Right atrium auricular region (tissue), 2 donors: ENCODE measurements at regions not wholly inside any gene's neighbourhood (a gene's known extent, or its start where the extent isn't known, plus 50 kb on each side); places are given as distances from the start of the nearest gene placed in this dataset.

Experiments used
- DNase-seq: peaks from one replicate; pipeline ENCODE4 v3.0.0-alpha.2; 2019; ENCODE audit warnings: low spot score
- H3K27ac ChIP-seq, 2 donors: fragments of 200-600 bp; sonication (generic); 1 replicate in 1 of 2; 2 replicates in 1 of 2; pipeline ENCODE4 v1.5.1; 2016 to 2019
- H3K27me3 ChIP-seq, 2 donors: fragments of 200-600 bp; sonication (generic); one replicate each; pipeline versions ENCODE4 v1.5.1 to v1.6.0; 2017 to 2019
- H3K36me3 ChIP-seq: fragments of 200-600 bp; sonication (generic); one replicate; pipeline ENCODE4 v1.5.1; 2016
- H3K4me1 ChIP-seq, 2 donors: fragments of 200-600 bp; sonication (generic); one replicate each; pipeline versions ENCODE4 v1.5.1 to v1.6.0; 2017 to 2019
- H3K4me3 ChIP-seq, 2 donors: fragments of 200-600 bp; sonication (generic); 1 replicate in 1 of 2; 2 replicates in 1 of 2; pipeline ENCODE4 v1.5.1; 2017 to 2019; ENCODE audit warnings: mild to moderate bottlenecking in 1 of 2, moderate library complexity in 1 of 2
- H3K9me3 ChIP-seq, 2 donors: fragments of 200-600 bp; sonication (generic); one replicate each; pipeline ENCODE4 v1.5.1; 2019
- CTCF ChIP-seq, 2 donors: fragments of 200-600 bp; sonication (generic); IDR thresholded peaks; one replicate each; pipeline ENCODE4 v1.5.1; 2019; ENCODE audit warnings: antibody characterized with exemption in 2 of 2

GRCh38 chr2:161095314-161095713 is 64.9 kb upstream of the TANK start:
- no peaks in the 10 kb centered on the region for H3K9me3 ChIP-seq
- TF ChIP-seq CTCF (IDR thresholded peaks at IDR 0.05) = no peak

GRCh38 chr2:161096336-161096735 is 63.9 kb upstream of the TANK start:
- DNase-seq = no peak
- no peaks in the 10 kb centered on the region for H3K27me3 ChIP-seq
- H3K36me3 ChIP-seq = no peaks in the 10 kb centered on the region
- no peaks in the 10 kb centered on the region for H3K9me3 ChIP-seq
- H3K4me1 ChIP-seq = no peaks in the 10 kb centered on the region
- H3K27ac ChIP-seq = no peak overlapping the region
- no peak for TF ChIP-seq CTCF (IDR thresholded peaks at IDR 0.05)
- no peak overlapping the region for H3K4me3 ChIP-seq

More at GRCh38 chr2:161095314-161095713, 64.9 kb upstream of the TANK start:
- H3K4me3 ChIP-seq = no peak overlapping the region
- H3K36me3 ChIP-seq = no peaks in the 10 kb centered on the region
- H3K27ac ChIP-seq = no peak overlapping the region
- no peaks in the 10 kb centered on the region for H3K4me1 ChIP-seq
- no peak for DNase-seq
- H3K27me3 ChIP-seq = no peaks in the 10 kb centered on the region

DNA sequence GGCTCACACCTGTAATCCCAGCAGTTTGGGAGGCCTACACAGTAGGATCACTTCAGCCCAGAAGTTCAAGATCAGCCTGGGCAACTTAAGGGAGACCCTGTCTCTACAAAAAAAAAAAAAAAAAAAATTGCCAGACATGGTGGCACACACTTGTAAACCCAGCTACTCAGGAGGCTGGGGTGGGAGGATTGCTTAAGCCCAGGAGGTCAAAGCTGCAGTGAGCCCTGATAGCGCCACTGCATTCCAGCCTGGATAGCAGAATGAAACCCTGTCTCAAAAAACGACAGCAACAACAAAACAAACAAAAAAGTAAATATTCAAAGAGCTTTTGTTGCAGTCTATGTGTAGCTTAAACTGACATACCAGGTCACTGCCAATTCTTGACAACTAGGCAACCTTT is 63.1 kb upstream of the TANK start:
- TF ChIP-seq CTCF (IDR thresholded peaks at IDR 0.05) = no peak

GRCh38 chr2:161100211-161100895 is 59.9 kb upstream of the TANK start:
- no peak for TF ChIP-seq CTCF (IDR thresholded peaks at IDR 0.05)
- no peaks in the 10 kb centered on the region for H3K36me3 ChIP-seq
- H3K27me3 ChIP-seq = no peaks in the 10 kb centered on the region
- no peak overlapping the region for H3K27ac ChIP-seq
- H3K4me1 ChIP-seq = no peaks in the 10 kb centered on the region
- H3K4me3 ChIP-seq = no peak overlapping the region
- H3K9me3 ChIP-seq = no peaks in the 10 kb centered on the region
- no peak for DNase-seq

More for the DNA sequence above, 63.1 kb upstream of the TANK start:
- Histone ChIP-seq H3K27me3 (no peaks in the 10 kb centered on the region), H3K4me3 (no peak overlapping the region), H3K27ac (no peak overlapping the region), H3K36me3 (no peaks in the 10 kb centered on the region), H3K9me3 (no peaks in the 10 kb centered on the region), H3K4me1 (no peaks in the 10 kb centered on the region)
- DNase-seq = no peak

DNA sequence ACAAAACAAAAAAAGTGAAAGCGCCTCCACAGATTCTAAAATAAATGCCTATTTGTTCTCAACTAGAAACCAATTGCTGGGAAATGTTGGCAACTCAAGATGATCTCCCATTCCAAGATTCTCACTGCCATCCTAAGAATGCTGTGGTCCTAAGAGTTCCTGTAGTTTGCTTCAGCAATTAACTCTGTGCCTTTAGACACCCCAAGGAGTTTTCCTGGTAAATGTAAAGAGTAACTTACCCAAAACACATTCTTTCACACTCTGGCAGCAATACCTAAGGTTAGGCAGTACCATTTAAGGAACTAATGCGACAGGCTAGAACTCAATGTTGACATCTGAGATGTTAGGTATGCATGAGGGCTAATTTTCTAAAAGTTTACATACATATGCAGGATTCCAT is 58.8 kb upstream of the TANK start:
- H3K9me3 ChIP-seq = no peaks in the 10 kb centered on the region
- H3K4me1 ChIP-seq = no peaks in the 10 kb centered on the region
- H3K4me3 ChIP-seq = no peak overlapping the region
- no peak overlapping the region for H3K27ac ChIP-seq
- H3K36me3 ChIP-seq = no peaks in the 10 kb centered on the region
- no peaks in the 10 kb centered on the region for H3K27me3 ChIP-seq
- no peak for DNase-seq
- no peak for TF ChIP-seq CTCF (IDR thresholded peaks at IDR 0.05)
